Fibroblast of lung (primary cell): ENCODE measurements at regions not wholly inside any gene's neighbourhood (a gene's known extent, or its start where the extent isn't known, plus 50 kb on each side); places are given as distances from the start of the nearest gene placed in this dataset.
"Not testable (repeated sequence)": the region's sequence is repeated elsewhere in the genome, so short reads cannot be mapped to it uniquely, and the experiment has no call there.

Experiments
- CTCF ChIP-seq, 2 donors: IDR thresholded peaks in 1 of 2; conservative IDR thresholded peaks in 1 of 2; 1 replicate in 1 of 2; 2 replicates in 1 of 2; pipeline ENCODE4 v1.5.1; 2011 to 2012; ENCODE audit warnings: low read length in 2 of 2, control low read depth in 1 of 2, inconsistent platforms in 1 of 2, low read depth in 1 of 2, mild to moderate bottlenecking in 1 of 2
- EZH2 ChIP-seq: IDR thresholded peaks from 2 replicates; pipeline ENCODE4 v1.5.1; 2012; ENCODE audit warnings: low read length, control low read depth, mild to moderate bottlenecking; ENCODE audit errors: missing control alignments

- TF ChIP-seq CTCF (conservative IDR thresholded peaks at IDR 0.05 in 1 of 2, IDR thresholded peaks at IDR 0.05 in 1 of 2; ENCODE audit: low read depth in 1 of 2, low read length in 2 of 2); EZH2: not testable (repeated sequence)
Observed at GRCh38 chr2:132273585-132273984, 111.8 kb upstream of the ANKRD30BL start.
